Astrocyte (in vitro differentiated cells and primary cell): ENCODE measurements at regions not wholly inside any gene's neighbourhood (a gene's known extent, or its start where the extent isn't known, plus 50 kb on each side); places are given as distances from the start of the nearest gene placed in this dataset.
"Not testable (repeated sequence)": the region's sequence is repeated elsewhere in the genome, so short reads cannot be mapped to it uniquely, and the experiment has no call there.

Experiments
- DNase-seq: peaks from one replicate; pipeline ENCODE4 v3.0.0-alpha.2; 2010; ENCODE audit warnings: low read depth
- FAIRE-seq: peaks from 2 replicates; lab custom pipeline; 2011; peaks lifted over from hg19 to GRCh38; lab: Jason Lieb, UNC
- H2AFZ ChIP-seq: 2 replicates; pipeline ENCODE4 v1.6.0; 2012; ENCODE audit warnings: low read depth, low read length, inconsistent platforms
- H3K27ac ChIP-seq: 2 replicates; pipeline ENCODE4 v1.5.1; 2011; ENCODE audit warnings: low read depth, low read length, inconsistent platforms
- H3K27me3 ChIP-seq: 2 replicates; pipeline ENCODE4 v1.6.0; 2011; ENCODE audit warnings: low read length, inconsistent platforms; ENCODE audit not compliant: insufficient read depth
- H3K36me3 ChIP-seq: 2 replicates; pipeline ENCODE4 v1.5.1; 2011; ENCODE audit warnings: low read length, inconsistent platforms; ENCODE audit not compliant: insufficient read depth
- H3K4me1 ChIP-seq: 2 replicates; pipeline ENCODE4 v1.5.1; 2011; ENCODE audit warnings: low read length, inconsistent platforms; ENCODE audit not compliant: insufficient read depth
- H3K4me2 ChIP-seq: 2 replicates; pipeline ENCODE4 v1.6.0; 2012; ENCODE audit warnings: low read length, inconsistent platforms
- H3K4me3 ChIP-seq: 2 replicates; pipeline ENCODE4 v1.5.1; 2011; ENCODE audit warnings: low read depth, mild to moderate bottlenecking, low read length, inconsistent platforms; ENCODE audit not compliant: insufficient read depth
- H3K79me2 ChIP-seq: 2 replicates; pipeline ENCODE4 v1.6.0; 2012; ENCODE audit warnings: mild to moderate bottlenecking, low read length, inconsistent platforms; ENCODE audit not compliant: insufficient read depth
- H3K9ac ChIP-seq: 2 replicates; pipeline ENCODE4 v1.6.0; 2012; ENCODE audit warnings: mild to moderate bottlenecking, low read length, inconsistent platforms
- H3K9me3 ChIP-seq: 2 replicates; pipeline ENCODE4 v1.5.1; 2012; ENCODE audit warnings: low read depth, mild to moderate bottlenecking, low read length, inconsistent platforms; ENCODE audit not compliant: insufficient read depth
- H4K20me1 ChIP-seq: 2 replicates; pipeline ENCODE4 v1.6.0; 2012; ENCODE audit warnings: low read length, inconsistent platforms; ENCODE audit not compliant: insufficient read depth
- H3K27ac Mint-ChIP-seq: one replicate; pipeline ENCODE4 v1.8.0; 2021; ENCODE audit warnings: mild to moderate bottlenecking, mixed read lengths; ENCODE audit not compliant: unreplicated experiment
- H3K27me3 Mint-ChIP-seq: one replicate; pipeline ENCODE4 v1.8.0; 2021; ENCODE audit warnings: low read depth, mixed read lengths; ENCODE audit not compliant: unreplicated experiment
- H3K36me3 Mint-ChIP-seq: one replicate; pipeline ENCODE4 v1.8.0; 2021; ENCODE audit warnings: low read depth, mixed read lengths; ENCODE audit not compliant: unreplicated experiment
- H3K4me1 Mint-ChIP-seq: one replicate; pipeline ENCODE4 v1.8.0; 2021; ENCODE audit warnings: low read depth, mixed read lengths; ENCODE audit not compliant: unreplicated experiment
- H3K4me3 Mint-ChIP-seq: one replicate; pipeline ENCODE4 v1.8.0; 2021; ENCODE audit warnings: mild to moderate bottlenecking, moderate library complexity, mixed read lengths; ENCODE audit not compliant: unreplicated experiment
- H3K9me3 Mint-ChIP-seq: one replicate; pipeline ENCODE4 v1.8.0; 2021; ENCODE audit warnings: mild to moderate bottlenecking, mixed read lengths; ENCODE audit not compliant: unreplicated experiment
- EZH2 ChIP-seq: IDR thresholded peaks from 2 replicates; pipeline ENCODE4 v1.6.1; 2012; ENCODE audit warnings: mild to moderate bottlenecking, low read length, inconsistent platforms; ENCODE audit not compliant: insufficient read depth
- TF ChIP-seq, protein P1 (sequence below): IDR thresholded peaks from 2 replicates; pipeline ENCODE4 v1.5.1; 2011; ENCODE audit warnings: low read depth, mild to moderate bottlenecking, inconsistent platforms, low read length, moderate library complexity; ENCODE audit not compliant: insufficient read depth

DNA sequence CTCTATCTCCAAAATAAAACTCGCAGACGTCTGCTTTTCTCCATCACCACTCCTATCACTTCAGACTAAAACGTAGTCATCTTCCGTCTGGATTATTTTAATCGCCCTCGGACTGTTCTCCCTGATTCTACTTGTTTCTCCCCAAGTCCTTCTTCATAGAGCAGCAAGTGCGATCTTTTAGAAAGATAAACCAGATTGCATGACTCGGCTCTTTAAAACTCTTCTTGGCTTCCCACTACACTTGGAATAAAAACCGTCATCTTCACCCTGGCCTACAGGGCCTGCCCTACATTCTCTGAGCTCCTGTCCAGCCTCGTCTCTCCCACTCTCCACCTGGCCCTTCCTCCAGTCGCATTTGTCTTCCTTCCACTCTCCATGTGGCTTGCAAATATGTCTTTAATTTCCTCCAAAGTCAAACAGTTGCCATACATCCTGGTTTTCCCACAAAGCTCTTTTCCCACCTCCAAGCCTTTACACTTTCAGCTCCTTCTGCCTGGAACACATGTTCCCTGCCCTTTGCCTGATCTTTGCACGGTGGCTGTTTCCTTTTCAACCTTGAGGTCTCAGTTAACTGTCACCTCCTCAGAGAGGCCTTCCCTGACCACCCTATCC, 70.5 kb upstream of the DHX40 start:
- no peak for TF ChIP-seq EZH2
- TF ChIP-seq, protein P1, sequence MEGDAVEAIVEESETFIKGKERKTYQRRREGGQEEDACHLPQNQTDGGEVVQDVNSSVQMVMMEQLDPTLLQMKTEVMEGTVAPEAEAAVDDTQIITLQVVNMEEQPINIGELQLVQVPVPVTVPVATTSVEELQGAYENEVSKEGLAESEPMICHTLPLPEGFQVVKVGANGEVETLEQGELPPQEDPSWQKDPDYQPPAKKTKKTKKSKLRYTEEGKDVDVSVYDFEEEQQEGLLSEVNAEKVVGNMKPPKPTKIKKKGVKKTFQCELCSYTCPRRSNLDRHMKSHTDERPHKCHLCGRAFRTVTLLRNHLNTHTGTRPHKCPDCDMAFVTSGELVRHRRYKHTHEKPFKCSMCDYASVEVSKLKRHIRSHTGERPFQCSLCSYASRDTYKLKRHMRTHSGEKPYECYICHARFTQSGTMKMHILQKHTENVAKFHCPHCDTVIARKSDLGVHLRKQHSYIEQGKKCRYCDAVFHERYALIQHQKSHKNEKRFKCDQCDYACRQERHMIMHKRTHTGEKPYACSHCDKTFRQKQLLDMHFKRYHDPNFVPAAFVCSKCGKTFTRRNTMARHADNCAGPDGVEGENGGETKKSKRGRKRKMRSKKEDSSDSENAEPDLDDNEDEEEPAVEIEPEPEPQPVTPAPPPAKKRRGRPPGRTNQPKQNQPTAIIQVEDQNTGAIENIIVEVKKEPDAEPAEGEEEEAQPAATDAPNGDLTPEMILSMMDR: no peak
- no peaks in the 10 kb centered on the region for H3K36me3 Mint-ChIP-seq
- Histone ChIP-seq H3K9ac (no peak overlapping the region), H4K20me1 (no peaks in the 10 kb centered on the region), H3K9me3 (peaks cover 14% of the 10 kb centered on the region), H3K4me2 (no peak overlapping the region), H3K79me2 (no peaks in the 10 kb centered on the region), H3K27ac (no peak overlapping the region), H2AFZ (no peak overlapping the region), H3K27me3 (no peaks in the 10 kb centered on the region), H3K36me3 (no peaks in the 10 kb centered on the region), H3K4me1 (no peaks in the 10 kb centered on the region), H3K4me3 (no peak overlapping the region)
- H3K27me3 Mint-ChIP-seq: peaks cover 6% of the 10 kb centered on the region
- no peak for DNase-seq
- no peak for FAIRE-seq
- peaks cover 5% of the 10 kb centered on the region for H3K4me1 Mint-ChIP-seq
- no peak overlapping the region for H3K27ac Mint-ChIP-seq
- peaks cover 4% of the 10 kb centered on the region for H3K9me3 Mint-ChIP-seq
- no peak overlapping the region for H3K4me3 Mint-ChIP-seq

DNA sequence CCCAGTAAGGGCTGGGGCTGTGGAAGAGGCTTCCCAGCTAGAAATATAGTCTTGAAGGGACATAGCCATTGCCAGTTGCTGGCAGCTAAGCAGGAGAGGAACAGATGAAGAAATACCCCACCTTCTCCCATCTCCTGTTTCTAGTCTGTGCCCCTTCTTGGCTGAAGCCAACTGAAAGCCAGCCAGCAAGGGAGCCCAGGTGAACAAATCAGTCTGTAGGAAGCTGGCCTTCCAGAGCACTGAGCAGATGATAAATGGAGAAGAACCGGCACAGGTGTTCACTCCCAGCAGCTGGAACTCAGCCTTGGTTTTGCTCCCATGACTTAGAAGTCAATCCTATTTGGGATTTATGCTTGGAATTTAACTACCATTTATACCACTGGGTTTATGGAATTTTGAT, 69.2 kb upstream of the DHX40 start:
- no peak overlapping the region for H3K4me3 Mint-ChIP-seq
- Histone ChIP-seq H3K27ac (no peak overlapping the region), H3K79me2 (no peaks in the 10 kb centered on the region), H3K9ac (no peak overlapping the region), H3K4me1 (no peaks in the 10 kb centered on the region), H3K4me2 (no peak overlapping the region), H3K27me3 (no peaks in the 10 kb centered on the region), H2AFZ (no peak overlapping the region), H3K4me3 (no peak overlapping the region), H3K36me3 (no peaks in the 10 kb centered on the region), H4K20me1 (no peaks in the 10 kb centered on the region), H3K9me3 (peaks cover 14% of the 10 kb centered on the region)
- TF ChIP-seq, protein P1: no peak
- TF ChIP-seq EZH2: no peak
- DNase-seq: no peak
- H3K36me3 Mint-ChIP-seq: no peaks in the 10 kb centered on the region
- H3K4me1 Mint-ChIP-seq: peaks cover 5% of the 10 kb centered on the region
- H3K9me3 Mint-ChIP-seq: peaks cover 4% of the 10 kb centered on the region
- FAIRE-seq: no peak
- no peak overlapping the region for H3K27ac Mint-ChIP-seq
- H3K27me3 Mint-ChIP-seq: peaks cover 6% of the 10 kb centered on the region

DNA sequence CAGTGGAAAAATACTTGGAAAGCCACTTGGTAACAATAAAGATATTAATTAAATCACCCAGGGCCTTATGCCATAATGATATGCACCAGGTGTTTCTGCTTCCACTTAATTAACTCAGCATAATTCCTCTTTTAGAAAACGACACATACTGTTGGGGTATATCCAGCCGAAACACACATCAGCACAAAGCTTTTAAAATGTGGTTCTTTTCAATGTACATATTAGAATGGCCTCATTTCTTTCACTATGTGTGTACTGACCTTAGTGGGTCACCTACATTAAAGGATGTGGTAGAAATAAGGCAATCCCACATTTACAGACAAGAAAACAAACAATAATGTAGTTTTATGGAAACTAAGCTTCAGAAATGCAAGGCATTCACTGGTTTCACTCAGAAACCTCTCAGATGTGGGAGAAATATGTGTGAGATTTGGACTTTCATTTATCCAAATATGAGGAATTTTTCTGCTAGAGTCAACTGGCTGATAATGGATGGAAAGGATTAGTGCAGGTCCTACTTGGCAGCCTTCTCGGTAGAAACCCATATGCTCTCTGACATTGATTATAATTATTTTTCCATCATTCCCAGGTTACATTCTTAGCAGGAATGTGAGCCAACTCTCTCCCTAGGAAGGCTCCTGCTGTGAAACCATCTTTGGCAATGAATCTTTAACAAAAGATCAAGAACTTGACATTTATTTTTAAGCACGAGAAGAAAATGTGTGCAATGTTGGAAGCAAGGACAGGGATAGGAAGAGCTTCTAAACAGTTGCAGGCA, 66.7 kb upstream of the DHX40 start:
- Histone ChIP-seq H3K9me3 (peaks cover 14% of the 10 kb centered on the region), H3K27ac (no peak overlapping the region), H3K27me3 (peaks cover under 1% of the 10 kb centered on the region), H3K4me1 (no peaks in the 10 kb centered on the region), H4K20me1 (no peaks in the 10 kb centered on the region), H3K4me2 (no peak overlapping the region), H3K36me3 (no peaks in the 10 kb centered on the region), H3K9ac (no peak overlapping the region), H3K4me3 (no peak overlapping the region), H2AFZ (no peak overlapping the region), H3K79me2 (no peaks in the 10 kb centered on the region)
- Mint-ChIP-seq H3K9me3 (peaks cover 4% of the 10 kb centered on the region), H3K36me3 (no peaks in the 10 kb centered on the region), H3K27ac (no peak overlapping the region), H3K27me3 (peaks cover 6% of the 10 kb centered on the region), H3K4me1 (no peaks in the 10 kb centered on the region), H3K4me3 (no peak overlapping the region)
- TF ChIP-seq, protein P1: no peak
- no peak for TF ChIP-seq EZH2
- FAIRE-seq (no peak), DNase-seq (peak; percentile 75)

DNA sequence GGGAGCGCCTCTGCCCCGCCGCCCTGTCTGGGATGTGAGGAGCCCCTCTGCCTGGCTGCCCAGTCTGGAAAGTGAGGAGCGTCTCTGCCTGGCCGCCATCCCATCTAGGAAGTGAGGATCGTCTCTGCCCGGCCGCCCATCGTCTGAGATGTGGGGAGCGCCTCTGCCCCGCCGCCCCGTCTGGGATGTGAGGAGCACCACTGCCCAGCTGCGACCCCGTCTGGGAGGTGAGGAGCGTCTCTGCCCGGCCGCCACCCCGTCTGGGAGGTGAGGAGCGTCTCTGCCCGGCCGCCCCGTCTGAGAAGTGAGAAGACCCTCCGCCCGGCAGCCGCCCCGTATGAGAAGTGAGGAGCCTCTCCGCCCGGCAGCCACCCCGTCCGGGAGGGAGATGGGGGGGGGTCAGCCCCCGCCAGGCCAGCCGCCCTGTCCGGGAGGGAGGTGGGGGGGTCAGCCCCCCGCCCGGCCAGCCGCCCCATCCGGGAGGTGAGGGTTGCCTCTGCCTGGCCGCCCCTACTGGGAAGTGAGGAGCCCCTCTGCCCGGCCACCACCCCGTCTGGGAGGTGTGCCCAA, 65.2 kb upstream of the DHX40 start:
- H3K4me1 ChIP-seq, H3K36me3 ChIP-seq, H3K9me3 ChIP-seq, H3K27me3 Mint-ChIP-seq, DNase-seq, H3K27ac ChIP-seq, H3K27ac Mint-ChIP-seq, H4K20me1 ChIP-seq, H3K27me3 ChIP-seq, H3K4me3 Mint-ChIP-seq, H3K9me3 Mint-ChIP-seq, H3K9ac ChIP-seq, H3K36me3 Mint-ChIP-seq, H3K79me2 ChIP-seq, H3K4me3 ChIP-seq, H3K4me2 ChIP-seq, H2AFZ ChIP-seq, FAIRE-seq, H3K4me1 Mint-ChIP-seq: not testable (repeated sequence)
